Subcutaneous abdominal adipose tissue (tissue), 5 donors: ENCODE measurements at regions not wholly inside any gene's neighbourhood (a gene's known extent, or its start where the extent isn't known, plus 50 kb on each side); places are given as distances from the start of the nearest gene placed in this dataset.

Source experiments
- H3K27ac ChIP-seq: one replicate; pipeline ENCODE4 v1.7.0; 2013; ENCODE audit warnings: low read depth, mild to moderate bottlenecking, inconsistent platforms, low read length, moderate library complexity
- H3K27me3 ChIP-seq, 5 donors: one replicate each; pipeline ENCODE4 v1.7.0; 2013; ENCODE audit warnings: low read length in 5 of 5, inconsistent platforms in 1 of 5; ENCODE audit not compliant: control insufficient read depth in 5 of 5, insufficient read depth in 4 of 5
- H3K36me3 ChIP-seq, 5 donors: one replicate each; pipeline ENCODE4 v1.7.0; 2013; ENCODE audit warnings: low read length in 5 of 5; ENCODE audit not compliant: control insufficient read depth in 5 of 5, insufficient read depth in 5 of 5
- H3K4me1 ChIP-seq, 5 donors: one replicate each; pipeline ENCODE4 v1.7.0; 2013; ENCODE audit warnings: low read length in 5 of 5, mild to moderate bottlenecking in 3 of 5, moderate library complexity in 1 of 5; ENCODE audit not compliant: control insufficient read depth in 5 of 5, insufficient read depth in 5 of 5
- H3K4me3 ChIP-seq, 5 donors: one replicate each; pipeline ENCODE4 v1.7.0; 2013; ENCODE audit warnings: low read length in 5 of 5, low read depth in 1 of 5
- H3K9ac ChIP-seq, 5 donors: one replicate each; pipeline ENCODE4 v1.7.0; 2013; ENCODE audit warnings: low read length in 5 of 5, mild to moderate bottlenecking in 4 of 5, moderate library complexity in 3 of 5
- H3K9me3 ChIP-seq, 5 donors: one replicate each; pipeline ENCODE4 v1.7.0; 2013; ENCODE audit warnings: low read length in 5 of 5; ENCODE audit not compliant: control insufficient read depth in 5 of 5
- donor health status: healthy.
- donor health status: healthy.
- donor health status: healthy.
- donor health status: healthy.
- donor health status: healthy.

DNA sequence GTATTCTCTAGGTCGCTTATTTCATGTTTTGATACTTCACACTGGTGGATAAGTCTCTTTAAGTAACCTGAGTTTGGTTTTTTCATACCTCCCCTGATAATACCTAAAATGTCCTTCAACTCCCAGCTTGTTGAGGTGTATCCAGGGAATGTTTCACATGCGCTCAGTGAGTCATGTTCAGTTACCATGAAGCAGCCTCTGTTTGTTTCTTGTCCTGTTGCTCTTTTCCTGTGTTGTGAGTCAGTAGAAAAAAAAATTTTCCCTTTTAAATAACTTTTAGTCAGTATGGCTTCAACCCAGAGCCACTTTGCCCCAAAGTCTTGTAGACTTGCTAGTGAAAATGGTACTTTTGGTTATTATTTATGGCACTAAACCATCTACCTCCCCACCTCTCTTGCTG, 278.4 kb upstream of the ZPLD1 start:
- Histone ChIP-seq H3K27me3 (no peaks in the 10 kb centered on the region), H3K4me1 (no peaks in the 10 kb centered on the region), H3K9me3 (peaks cover 0 to 5% (median 4%) of the 10 kb centered on the region in 5 donors), H3K4me3 (no peak overlapping the region), H3K36me3 (no peaks in the 10 kb centered on the region), H3K9ac (no peak overlapping the region), H3K27ac (no peak overlapping the region)

DNA sequence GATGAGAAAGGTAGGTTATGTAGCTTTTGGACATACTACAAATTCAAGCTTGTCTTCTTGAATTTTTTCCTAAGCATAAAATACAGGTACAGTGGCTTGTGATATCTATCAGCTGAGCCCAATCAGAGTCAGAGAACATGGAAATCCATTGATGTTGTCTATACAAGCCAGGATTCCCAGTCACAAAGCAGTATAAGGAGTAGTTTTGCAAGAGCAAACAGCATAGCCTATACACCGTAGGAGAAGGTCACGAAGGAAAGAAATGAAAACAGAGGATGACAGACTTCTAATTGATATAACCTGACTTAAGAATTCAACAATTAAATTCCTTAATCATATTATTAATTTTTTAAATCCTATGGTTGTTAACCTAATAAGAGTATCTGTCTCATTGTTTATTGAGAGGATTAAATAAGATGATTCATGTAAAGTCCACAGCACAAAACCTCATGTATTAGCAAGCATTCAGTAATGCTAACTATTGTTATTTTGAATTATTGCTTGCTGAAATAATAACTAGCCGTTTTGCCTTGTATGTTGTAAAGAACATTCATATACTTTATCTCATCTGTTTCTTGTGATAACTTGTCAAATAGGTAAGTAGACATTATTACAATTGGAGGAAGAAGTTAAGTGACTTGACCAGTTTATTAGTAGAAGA, 276.6 kb upstream of the ZPLD1 start:
- no peak overlapping the region for H3K9ac ChIP-seq
- H3K4me1 ChIP-seq: peaks cover 0 to 8% (median 6%) of the 10 kb centered on the region in 5 donors
- H3K4me3 ChIP-seq: no peak overlapping the region
- H3K9me3 ChIP-seq: no peaks in the 10 kb centered on the region
- no peaks in the 10 kb centered on the region for H3K27me3 ChIP-seq
- no peaks in the 10 kb centered on the region for H3K36me3 ChIP-seq
- H3K27ac ChIP-seq: no peak overlapping the region

DNA sequence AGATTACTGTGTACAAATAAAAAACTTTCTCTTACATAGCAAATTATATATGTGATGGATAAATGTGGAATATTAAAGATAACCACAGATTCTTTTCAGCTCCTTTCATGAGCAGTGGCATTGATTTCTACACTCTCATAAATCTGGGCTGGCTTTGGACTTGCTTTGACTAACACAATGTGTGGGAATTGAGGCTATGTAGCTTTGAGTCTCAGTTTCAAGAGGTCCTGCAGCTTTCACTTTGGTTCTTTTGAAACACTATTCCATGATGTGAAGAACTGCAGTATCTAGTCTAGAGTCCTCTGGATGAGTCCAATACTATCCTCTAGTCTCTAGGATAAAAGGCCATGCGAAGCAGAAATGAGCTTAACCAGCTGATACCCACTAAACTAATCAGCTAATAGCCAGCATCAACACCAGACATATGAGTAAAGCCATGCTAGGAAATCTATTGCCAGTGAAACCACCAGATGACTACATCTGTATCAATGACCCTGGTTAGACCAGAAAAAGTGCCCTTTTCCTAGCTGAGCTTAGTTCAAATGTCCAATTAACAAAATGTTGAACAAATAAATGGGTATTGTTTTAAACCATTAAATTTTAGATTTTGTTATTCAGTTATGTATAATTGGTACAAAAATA, 274.9 kb upstream of the ZPLD1 start:
- H3K9me3 ChIP-seq: no peaks in the 10 kb centered on the region
- H3K36me3 ChIP-seq: no peaks in the 10 kb centered on the region
- H3K27ac ChIP-seq: no peak overlapping the region
- H3K27me3 ChIP-seq: no peaks in the 10 kb centered on the region
- H3K4me3 ChIP-seq: no peak overlapping the region
- H3K9ac ChIP-seq: no peak overlapping the region
- H3K4me1 ChIP-seq: peaks cover 0 to 15% (median 13%) of the 10 kb centered on the region in 5 donors

DNA sequence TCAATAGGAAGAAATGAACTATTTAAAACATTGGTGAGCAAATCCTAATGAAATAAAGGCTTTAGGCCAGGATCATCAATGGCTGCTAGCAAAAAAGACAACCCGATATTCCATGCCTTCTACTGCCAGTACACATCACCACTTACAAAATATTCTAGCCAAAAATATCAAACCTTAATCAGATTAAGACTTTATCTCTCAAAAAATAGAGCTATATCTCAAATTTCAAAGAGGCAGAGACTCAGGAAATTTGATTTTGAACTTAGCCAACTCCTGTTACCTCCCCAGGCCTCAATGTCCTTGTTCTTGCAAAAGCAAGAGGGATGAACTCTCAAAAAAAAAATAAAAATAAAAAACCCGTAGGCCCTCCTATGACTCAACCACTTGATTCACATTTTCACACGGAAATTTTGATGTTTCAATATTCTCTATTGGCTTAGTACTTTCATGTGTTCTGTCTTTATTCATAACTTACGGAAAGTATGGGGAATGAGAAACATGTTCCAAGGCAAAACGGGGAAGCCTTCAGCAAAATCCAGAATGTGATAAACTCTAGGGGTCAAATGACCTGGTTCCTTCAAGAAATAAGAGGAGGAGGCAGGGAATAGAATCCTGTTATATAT, 273.3 kb upstream of the ZPLD1 start:
- H3K4me1 ChIP-seq: peaks cover 0 to 15% (median 13%) of the 10 kb centered on the region in 5 donors
- H3K27me3 ChIP-seq: no peaks in the 10 kb centered on the region
- H3K9me3 ChIP-seq: no peaks in the 10 kb centered on the region
- no peak overlapping the region for H3K4me3 ChIP-seq
- no peak overlapping the region for H3K9ac ChIP-seq
- H3K27ac ChIP-seq: no peak overlapping the region
- H3K36me3 ChIP-seq: no peaks in the 10 kb centered on the region

DNA sequence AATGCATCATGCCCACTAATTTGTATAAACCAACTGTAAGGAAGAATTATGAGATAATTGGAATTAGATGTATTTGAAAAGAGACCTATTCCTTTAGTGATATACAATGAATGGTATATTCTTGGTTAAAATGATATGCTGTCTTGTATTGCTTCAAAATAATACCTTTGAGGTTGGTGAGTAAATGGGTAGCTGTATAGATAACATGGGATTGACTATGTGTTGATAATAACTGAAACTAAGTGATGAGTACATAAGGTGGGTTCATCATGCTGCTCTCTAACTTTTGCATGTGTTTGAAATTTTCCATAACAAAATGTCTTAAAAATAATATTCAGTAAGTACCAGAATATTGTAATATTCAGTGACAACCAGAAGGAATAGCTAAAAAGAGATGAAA, 272.6 kb upstream of the ZPLD1 start:
- no peak overlapping the region for H3K4me3 ChIP-seq
- H3K36me3 ChIP-seq: no peaks in the 10 kb centered on the region
- no peaks in the 10 kb centered on the region for H3K27me3 ChIP-seq
- peak overlapping the region; percentile 86 for H3K27ac ChIP-seq
- H3K9ac ChIP-seq: peak overlapping the region in 1 of 5 donors; percentile 57
- peaks cover 0 to 15% (median 13%) of the 10 kb centered on the region in 5 donors for H3K4me1 ChIP-seq
- H3K9me3 ChIP-seq: no peaks in the 10 kb centered on the region

DNA sequence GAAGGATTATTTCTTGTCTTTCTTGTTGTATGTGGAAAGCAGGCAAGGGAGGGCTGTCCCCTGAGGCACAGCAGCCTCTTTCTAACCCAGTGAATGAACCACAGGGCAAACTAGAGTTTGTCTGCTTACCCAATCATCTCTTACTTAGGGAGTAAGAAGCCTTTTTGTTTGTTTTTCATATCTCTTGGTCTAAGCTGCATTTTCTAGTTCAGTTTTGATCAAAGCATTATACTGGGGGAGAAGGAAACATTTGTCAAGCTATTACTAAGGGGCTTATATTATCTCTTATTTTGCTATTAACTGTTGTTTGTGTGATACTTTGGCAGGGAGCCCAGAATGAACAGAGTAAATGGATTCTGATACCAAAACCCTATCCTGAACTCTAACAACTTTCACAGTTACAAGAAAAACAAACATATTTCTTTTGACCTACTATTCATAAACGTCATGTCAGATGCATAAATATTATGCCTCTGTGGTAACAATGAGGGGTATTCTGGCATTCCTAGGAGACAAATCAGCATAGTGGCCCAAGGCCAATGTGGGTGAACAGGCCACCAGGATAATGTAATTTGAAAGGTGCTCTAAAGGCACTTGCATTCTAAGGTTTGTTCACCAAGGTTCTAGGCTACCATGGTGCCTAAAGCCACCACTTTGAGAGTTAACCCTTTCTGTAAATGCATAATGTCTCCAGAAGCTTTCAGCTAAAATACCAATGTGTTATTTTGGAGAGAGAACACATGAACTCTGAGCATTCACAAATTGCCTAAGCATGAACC, 271.6 kb upstream of the ZPLD1 start:
- Histone ChIP-seq H3K4me1 (peaks cover 0 to 15% (median 13%) of the 10 kb centered on the region in 5 donors), H3K4me3 (no peak overlapping the region), H3K9ac (peak overlapping the region in 3 of 5 donors; percentile 48 to 57 (median 50)), H3K27me3 (no peaks in the 10 kb centered on the region), H3K36me3 (no peaks in the 10 kb centered on the region), H3K27ac (peak overlapping the region; percentile 86), H3K9me3 (no peaks in the 10 kb centered on the region)

DNA sequence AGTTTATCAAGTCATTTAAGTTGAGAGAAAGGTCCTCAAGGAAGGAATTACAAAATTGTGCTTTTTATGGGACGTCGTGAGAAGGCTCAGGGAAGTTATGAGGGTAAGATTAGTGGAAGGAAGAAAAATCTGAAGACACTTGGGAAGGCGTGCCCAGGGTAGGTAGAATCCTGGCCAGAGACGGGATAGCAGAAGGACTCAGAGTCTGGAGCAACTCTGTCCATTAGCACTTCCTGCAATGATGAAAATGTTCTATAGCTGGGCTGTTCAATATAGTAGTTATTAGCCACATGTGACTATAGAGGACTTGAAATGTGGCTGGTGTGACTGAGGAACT, 271.0 kb upstream of the ZPLD1 start:
- H3K27ac ChIP-seq: peak overlapping the region; percentile 86
- H3K9me3 ChIP-seq: no peaks in the 10 kb centered on the region
- no peak overlapping the region for H3K4me3 ChIP-seq

DNA sequence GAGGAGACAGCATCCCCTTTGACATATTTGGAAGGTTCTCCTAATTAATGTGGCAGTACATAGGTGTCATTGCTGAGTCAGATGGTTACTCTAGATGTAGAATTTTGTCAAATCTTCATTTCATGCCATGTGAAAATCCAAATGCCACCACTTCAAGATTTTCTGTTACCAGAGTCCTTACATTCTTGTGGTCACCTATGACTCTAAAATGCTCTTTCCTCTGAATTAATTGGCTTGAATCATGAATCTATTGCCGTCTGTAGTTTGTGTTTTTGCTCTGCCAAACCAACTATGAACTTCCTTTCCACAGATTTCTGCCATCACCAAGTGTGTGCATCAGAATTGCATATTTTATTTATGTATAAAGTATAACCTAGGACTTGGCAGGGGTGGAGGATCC, 269.4 kb upstream of the ZPLD1 start:
- no peak overlapping the region for H3K9ac ChIP-seq
- H3K4me3 ChIP-seq: no peak overlapping the region
- H3K9me3 ChIP-seq: no peaks in the 10 kb centered on the region
- H3K36me3 ChIP-seq: no peaks in the 10 kb centered on the region
- H3K4me1 ChIP-seq: peaks cover 0 to 17% (median 13%) of the 10 kb centered on the region in 5 donors
- no peak overlapping the region for H3K27ac ChIP-seq
- no peaks in the 10 kb centered on the region for H3K27me3 ChIP-seq

More for the DNA sequence above, 271.0 kb upstream of the ZPLD1 start:
- Histone ChIP-seq H3K36me3 (no peaks in the 10 kb centered on the region), H3K4me1 (peaks cover 0 to 15% (median 13%) of the 10 kb centered on the region in 5 donors), H3K9ac (peak overlapping the region in 1 of 5 donors; percentile 8), H3K27me3 (no peaks in the 10 kb centered on the region)

DNA sequence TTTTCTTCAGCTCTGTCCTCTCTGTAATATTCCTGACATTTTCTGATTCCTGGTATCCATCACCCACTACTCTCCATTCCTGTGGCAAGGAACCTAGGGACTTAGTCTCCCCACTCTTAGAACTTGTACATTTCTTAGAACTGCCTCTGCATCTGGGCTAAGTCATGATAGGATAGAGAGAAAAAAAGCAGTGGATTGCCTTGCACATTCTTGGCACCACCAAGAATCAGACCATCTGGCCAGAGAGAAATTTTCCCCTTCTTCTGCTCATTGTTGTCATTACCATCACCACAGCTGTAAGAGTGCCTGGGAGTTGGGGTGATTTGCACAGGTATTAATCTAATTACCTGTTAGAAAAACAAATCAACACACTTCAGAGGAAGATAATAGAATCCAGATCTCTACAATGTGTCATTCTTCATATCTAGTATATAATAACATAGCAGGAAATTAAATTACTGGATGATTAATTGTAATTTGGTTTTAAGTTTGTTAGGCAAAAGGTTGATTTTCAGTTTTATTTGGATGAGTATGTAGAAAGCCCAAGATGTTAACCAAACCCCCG, 264.8 kb upstream of the ZPLD1 start:
- Histone ChIP-seq H3K36me3 (no peaks in the 10 kb centered on the region), H3K4me3 (no peak overlapping the region), H3K9ac (no peak overlapping the region), H3K9me3 (no peaks in the 10 kb centered on the region), H3K4me1 (peaks cover 0 to 2% (median 0%) of the 10 kb centered on the region in 5 donors), H3K27ac (no peak overlapping the region), H3K27me3 (no peaks in the 10 kb centered on the region)
